Thyroid gland (tissue), 4 donors: ENCODE measurements at regions not wholly inside any gene's neighbourhood (a gene's known extent, or its start where the extent isn't known, plus 50 kb on each side); places are given as distances from the start of the nearest gene placed in this dataset.
"Not testable (repeated sequence)": the region's sequence is repeated elsewhere in the genome, so short reads cannot be mapped to it uniquely, and the experiment has no call there.

Experiments used
- DNase-seq, 2 donors: peaks; one replicate each; pipeline ENCODE4 v3.0.0-alpha.2; 2019
- H3K27ac ChIP-seq, 3 donors: fragments of 200-600 bp; sonication (generic); 1 replicate in 2 of 3; 2 replicates in 1 of 3; pipeline ENCODE4 v1.5.1; 2016 to 2019; ENCODE audit warnings: mild to moderate bottlenecking in 1 of 3, moderate library complexity in 1 of 3
- H3K27me3 ChIP-seq: fragments of 200-600 bp; sonication (generic); one replicate; pipeline ENCODE4 v1.5.1; 2019
- H3K36me3 ChIP-seq, 2 donors: fragments of 200-600 bp; sonication (generic); one replicate each; pipeline ENCODE4 v1.5.1; 2016 to 2019
- H3K4me1 ChIP-seq, 2 donors: fragments of 200-600 bp; sonication (generic); one replicate each; pipeline ENCODE4 v1.5.1; 2017 to 2019
- H3K4me3 ChIP-seq, 3 donors: fragments of 200-600 bp; sonication (generic); replicated peaks in 1 of 3; 1 replicate in 2 of 3; 2 replicates in 1 of 3; pipeline ENCODE4 v1.5.1; 2016; ENCODE audit warnings: mild to moderate bottlenecking in 1 of 3
- H3K9me3 ChIP-seq: fragments of 200-600 bp; sonication (generic); one replicate; pipeline ENCODE4 v1.5.1; 2017
- CTCF ChIP-seq, 6 experiments: fragments of 200-600 bp in 3 of 6; fragments of 450-650 bp in 3 of 6; sonication (generic) in 3 of 6; IDR thresholded peaks; one replicate each; pipeline ENCODE4 v1.5.1; 2016 to 2019; ENCODE audit warnings: antibody characterized with exemption in 6 of 6, mild to moderate bottlenecking in 2 of 6, inconsistent platforms in 1 of 6, moderate library complexity in 1 of 6
- POLR2A ChIP-seq, 2 donors: fragments of 450-650 bp; IDR thresholded peaks; one replicate each; pipeline ENCODE4 v1.6.1; 2017; ENCODE audit warnings: antibody characterized with exemption in 2 of 2, mild to moderate bottlenecking in 2 of 2, moderate library complexity in 1 of 2
- WGBS, 2 donors: methylation state at CpG; one replicate each; pipeline ENCODE4 v1.1.5; 2017; 5-methylcytosine and 5-hydroxymethylcytosine counted together
- intact Hi-C: fragments of 100-400 bp; cut with DNase I; formaldehyde crosslinking; loops from one replicate; pipeline ENCODE4 v1.15.1; 2023

DNA sequence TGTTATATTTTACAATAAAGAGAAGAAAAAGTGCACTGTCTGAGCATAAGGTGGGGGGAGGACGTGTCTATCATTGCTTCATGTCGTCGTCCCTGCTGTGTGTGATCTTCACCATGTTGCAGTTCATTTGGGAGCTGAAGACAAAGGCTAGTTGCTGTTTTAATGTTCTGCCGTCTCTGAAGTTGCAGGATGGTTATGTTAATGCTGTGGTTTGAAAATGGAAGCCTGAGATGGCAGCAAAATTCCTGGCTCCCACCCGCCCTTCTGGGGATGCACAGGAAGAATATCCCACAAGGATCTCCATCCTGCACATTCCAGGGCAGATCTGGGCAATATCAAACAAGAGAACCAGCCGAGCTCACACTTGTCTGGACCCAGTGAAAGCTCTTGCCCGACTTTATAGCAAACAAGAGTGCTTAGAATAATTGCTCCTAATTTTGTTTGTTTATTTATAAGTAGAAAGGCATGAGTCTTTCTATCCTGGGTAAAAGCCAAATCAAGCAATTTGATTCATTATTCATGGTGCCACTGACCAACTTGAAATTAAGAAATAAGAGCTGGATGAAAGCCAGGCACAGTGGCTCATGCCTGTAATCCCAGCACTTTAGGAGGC lies 110.3 kb upstream of the ABCC4 start:
- Histone ChIP-seq H3K9me3 (no peaks in the 10 kb centered on the region), H3K4me3 (no peak overlapping the region), H3K4me1 (no peaks in the 10 kb centered on the region), H3K27ac (no peak overlapping the region), H3K27me3 (no peaks in the 10 kb centered on the region), H3K36me3 (no peaks in the 10 kb centered on the region)
- no peak for DNase-seq
- intact Hi-C loops, result no loop called here
- TF ChIP-seq CTCF (IDR thresholded peaks at IDR 0.05) (no peak), POLR2A (IDR thresholded peaks at IDR 0.05) (no peak)
- 49 to 62% methylated on average over 7 of the region's 7 CpGs for WGBS, 2 donors

- no peak for DNase-seq
- no peak for TF ChIP-seq CTCF (IDR thresholded peaks at IDR 0.05)
- no peak for TF ChIP-seq POLR2A (IDR thresholded peaks at IDR 0.05)
- no peak overlapping the region for H3K4me3 ChIP-seq
- no peaks in the 10 kb centered on the region for H3K4me1 ChIP-seq
- H3K9me3 ChIP-seq, result no peaks in the 10 kb centered on the region
- intact Hi-C loops, result no loop called here
- no peaks in the 10 kb centered on the region for H3K36me3 ChIP-seq
- H3K27me3 ChIP-seq, result no peaks in the 10 kb centered on the region
- H3K27ac ChIP-seq, result no peak overlapping the region
- WGBS, 2 donors, result 48 to 57% methylated on average over 4 of the region's 4 CpGs
Measured at GRCh38 chr13:95418946-95419345, 117.7 kb upstream of the ABCC4 start.

DNA sequence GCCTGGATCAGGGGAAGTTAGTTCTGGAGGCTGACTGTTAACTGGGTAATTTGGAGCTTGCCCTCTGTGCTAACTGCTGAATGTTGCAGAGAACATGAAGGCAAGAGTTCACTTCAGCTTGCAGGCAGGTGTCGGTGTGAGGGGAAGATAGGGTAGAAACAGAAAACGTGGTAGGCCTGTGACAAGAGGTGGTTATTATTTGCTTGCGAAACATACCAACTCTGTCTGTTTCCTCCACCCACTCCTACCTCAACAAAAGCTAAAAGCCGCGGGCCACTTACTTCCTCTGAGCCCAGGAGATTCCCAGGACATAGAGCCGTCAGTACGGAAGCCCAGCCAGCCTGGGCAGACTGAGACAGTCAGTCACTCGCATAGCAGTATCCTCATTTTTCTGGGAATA lies 119.2 kb upstream of the ABCC4 start:
- TF ChIP-seq CTCF (IDR thresholded peaks at IDR 0.05) (no peak), POLR2A (IDR thresholded peaks at IDR 0.05) (no peak)
- Histone ChIP-seq H3K4me3 (no peak overlapping the region), H3K27me3 (no peaks in the 10 kb centered on the region), H3K9me3 (no peaks in the 10 kb centered on the region), H3K36me3 (no peaks in the 10 kb centered on the region), H3K4me1 (no peaks in the 10 kb centered on the region), H3K27ac (no peak overlapping the region)
- DNase-seq, result no peak
- intact Hi-C loops, result no loop called here
- WGBS, 2 donors, result 58 to 68% methylated on average over 8 of the region's 8 CpGs

- Histone ChIP-seq H3K27me3 (no peaks in the 10 kb centered on the region), H3K4me3 (no peak overlapping the region), H3K27ac (no peak overlapping the region), H3K36me3 (no peaks in the 10 kb centered on the region), H3K9me3 (no peaks in the 10 kb centered on the region), H3K4me1 (no peaks in the 10 kb centered on the region)
- TF ChIP-seq POLR2A (IDR thresholded peaks at IDR 0.05) (no peak), CTCF (IDR thresholded peaks at IDR 0.05) (no peak)
- intact Hi-C loops, result no loop called here
- WGBS, 2 donors, result 45 to 48% methylated on average over 6 of the region's 6 CpGs
- DNase-seq, result peak in 1 of 2 donors; percentile 6
Measured at GRCh38 chr13:95426631-95427030, 125.4 kb upstream of the ABCC4 start.

DNA sequence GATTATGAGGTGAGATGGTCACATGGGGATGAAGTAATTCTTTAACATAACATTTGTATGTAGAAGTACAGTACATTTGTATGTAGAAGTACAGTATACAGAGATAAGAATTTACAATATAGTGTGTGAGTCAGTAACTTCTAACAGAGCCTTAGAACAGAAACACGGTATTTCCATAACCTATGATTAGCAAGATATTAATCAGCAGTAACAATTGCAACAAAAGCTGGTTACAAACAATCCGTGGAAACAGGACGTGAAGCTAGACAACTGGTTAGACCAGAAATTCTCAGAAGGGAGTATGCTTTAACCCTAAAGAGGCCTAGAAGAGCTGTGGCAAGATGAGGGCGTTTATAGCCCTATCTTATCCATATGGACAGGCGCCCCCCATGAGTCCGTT lies 122.0 kb upstream of the CLDN10 start:
- H3K36me3 ChIP-seq, H3K27ac ChIP-seq, H3K4me3 ChIP-seq, H3K4me1 ChIP-seq, H3K27me3 ChIP-seq, intact Hi-C loops, H3K9me3 ChIP-seq, DNase-seq: not testable (repeated sequence)
- WGBS, 2 donors, result 71 to 84% methylated on average over 6 of the region's 6 CpGs

DNA sequence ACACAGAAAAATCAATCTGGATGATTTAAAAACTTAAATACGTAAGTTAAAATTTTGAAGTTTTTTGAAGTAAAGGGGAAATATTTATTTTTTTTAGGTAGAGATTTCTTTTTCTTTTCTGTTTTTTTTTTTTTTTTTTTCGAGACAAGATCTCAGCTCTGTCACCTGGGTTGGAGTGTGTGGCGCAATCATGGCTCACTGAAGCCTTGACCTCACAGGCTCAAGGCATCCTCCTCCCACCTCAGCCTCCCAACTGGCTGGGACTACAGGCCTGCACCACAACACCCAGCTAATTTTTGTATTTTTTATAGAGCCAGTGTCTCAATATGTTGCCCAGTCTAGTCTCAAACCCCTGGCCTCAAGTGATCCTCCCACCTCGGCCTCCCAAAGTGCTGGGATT lies 120.4 kb upstream of the CLDN10 start:
- intact Hi-C loops, result no loop called here
- Histone ChIP-seq H3K4me3 (no peak overlapping the region), H3K9me3 (no peaks in the 10 kb centered on the region), H3K27me3 (no peaks in the 10 kb centered on the region), H3K27ac (no peak overlapping the region), H3K36me3 (no peaks in the 10 kb centered on the region), H3K4me1 (no peaks in the 10 kb centered on the region)
- DNase-seq, result no peak
- TF ChIP-seq POLR2A (IDR thresholded peaks at IDR 0.05), result no peak
- no peak for TF ChIP-seq CTCF (IDR thresholded peaks at IDR 0.05)
- 88 to 92% methylated on average over 4 of the region's 4 CpGs for WGBS, 2 donors
